HepG2 (cell line): ENCODE measurements at regions not wholly inside any gene's neighbourhood (a gene's known extent, or its start where the extent isn't known, plus 50 kb on each side); places are given as distances from the start of the nearest gene placed in this dataset.
A peak's percentile ranks its signal among the peaks of the same experiment; 100 is the strongest.

Experiments used
- ATAC-seq: fragments of 200-7000 bp; cut with Tn5 transposase; 3 replicates; pipeline ENCODE4 v1.9.1; 2020; ENCODE audit warnings: mild to moderate bottlenecking, moderate library complexity
- BruUV-seq: library from RNA; stranded (reverse); fragments of 400-500 nt; replicated peaks from 2 replicates; lab custom pipeline; 2021; lab: Mats Ljungman, UMichigan
- CTCF ChIA-PET: fragments of 300-600 bp; formaldehyde crosslinking; extraction: SDS; loops from one replicate; lab custom pipeline; 2021; ENCODE audit warnings: low total read pairs, inconsistent platforms, low intra/inter-chr PET ratio; lab: Yijun Ruan, JAX
- POLR2A ChIA-PET: fragments of 350-600 bp; sonication (Branson Sonifier 250); formaldehyde crosslinking; loops from one replicate; lab custom pipeline; 2020; ENCODE audit warnings: antibody characterized with exemption, inconsistent platforms; lab: Yijun Ruan, JAX
- DNase-seq: peaks from one replicate; pipeline ENCODE4 v3.0.0-alpha.2; 2015; ENCODE audit warnings: low spot score
- FAIRE-seq: peaks from 3 replicates; lab custom pipeline; 2011; peaks lifted over from hg19 to GRCh38; lab: Jason Lieb, UNC
- H2AFZ ChIP-seq: one replicate; pipeline ENCODE4 v1.6.1; 2011; ENCODE audit warnings: low read length, inconsistent platforms
- H3K27ac ChIP-seq: fragments of 300-600 bp; 3 replicates; pipeline ENCODE4 v1.8.0; 2011; ENCODE audit warnings: mixed run types, mild to moderate bottlenecking, mixed read lengths, low read length, inconsistent platforms; ENCODE audit not compliant: insufficient read depth; ENCODE audit errors: extremely low read length
- H3K27me3 ChIP-seq, 2 experiments: fragments of 200-600 bp in 1 of 2; 2 replicates in 1 of 2; 3 replicates in 1 of 2; pipeline versions ENCODE4 v1.6.0 to v1.8.0; 2011; ENCODE audit warnings: low read length in 2 of 2, mild to moderate bottlenecking in 2 of 2, moderate library complexity in 2 of 2, inconsistent platforms in 1 of 2; ENCODE audit not compliant: insufficient read depth in 2 of 2, control insufficient read depth in 1 of 2
- H3K36me3 ChIP-seq, 2 experiments: fragments of 200-600 bp in 1 of 2; replicated peaks in 1 of 2; 2 replicates in 1 of 2; 3 replicates in 1 of 2; pipeline versions ENCODE4 v1.5.1 to v1.8.0; 2011; ENCODE audit warnings: low read length in 2 of 2, inconsistent platforms in 1 of 2; ENCODE audit not compliant: insufficient read depth in 2 of 2, control insufficient read depth in 1 of 2
- H3K4me1 ChIP-seq: 2 replicates; pipeline ENCODE4 v1.5.1; 2012; ENCODE audit warnings: low read length, inconsistent platforms; ENCODE audit not compliant: insufficient read depth
- H3K4me2 ChIP-seq: 2 replicates; pipeline ENCODE4 v1.6.0; 2011; ENCODE audit warnings: low read depth, low read length, inconsistent platforms
- H3K4me3 ChIP-seq, 3 experiments: fragments of 200-600 bp in 1 of 3; sonication (generic), shearing (Covaris generic) in 1 of 3; replicated peaks in 1 of 3; 2 replicates each; pipeline ENCODE4 v1.5.1; 2011 to 2016; ENCODE audit warnings: low read length in 3 of 3, inconsistent platforms in 2 of 3, low read depth in 2 of 3, mild to moderate bottlenecking in 2 of 3, control low read depth in 1 of 3, mixed read lengths in 1 of 3; ENCODE audit not compliant: insufficient read depth in 1 of 3
- H3K79me2 ChIP-seq: one replicate; pipeline ENCODE4 v1.6.1; 2011; ENCODE audit warnings: low read length, inconsistent platforms; ENCODE audit not compliant: insufficient read depth
- H3K9ac ChIP-seq: 2 replicates; pipeline ENCODE4 v1.6.0; 2011; ENCODE audit warnings: mild to moderate bottlenecking, low read depth, low read length, inconsistent platforms; ENCODE audit not compliant: insufficient read depth
- H3K9me3 ChIP-seq: 2 replicates; pipeline ENCODE4 v1.5.1; 2012; ENCODE audit warnings: mild to moderate bottlenecking, low read length
- H4K20me1 ChIP-seq: 2 replicates; pipeline ENCODE4 v1.6.0; 2011; ENCODE audit warnings: inconsistent platforms, mild to moderate bottlenecking, low read length, moderate library complexity; ENCODE audit not compliant: insufficient read depth
- EP300 ChIP-seq, 3 experiments: sonication (generic) in 1 of 3; formaldehyde crosslinking in 1 of 3; IDR thresholded peaks; 2 replicates each; pipeline versions ENCODE4 v1.5.1 to v1.6.1; 2011 to 2020; ENCODE audit warnings: low read depth in 2 of 3, low read length in 2 of 3, borderline replicate concordance in 1 of 3, improper control_type of control experiment in 1 of 3, mild to moderate bottlenecking in 1 of 3, missing genetic modification reagents in 1 of 3, moderate library complexity in 1 of 3
- HNF4A ChIP-seq: sonication (generic); formaldehyde crosslinking; IDR thresholded peaks from 2 replicates; pipeline ENCODE4 v1.4.0; 2020; ENCODE audit warnings: missing genetic modification reagents
- HNRNPL ChIP-seq: fragments of 200-400 bp; formaldehyde crosslinking; IDR thresholded peaks from 2 replicates; pipeline ENCODE4 v1.6.1; 2017; ENCODE audit warnings: mild to moderate bottlenecking, low read depth, low read length
- NFYB ChIP-seq: sonication (generic); formaldehyde crosslinking; IDR thresholded peaks from 2 replicates; pipeline ENCODE4 v1.4.0; 2020; ENCODE audit warnings: missing genetic modification reagents
- SAP130 ChIP-seq: IDR thresholded peaks from 2 replicates; pipeline ENCODE4 v1.6.1; 2016; ENCODE audit warnings: low read depth
- ZNF501 ChIP-seq: sonication (generic); formaldehyde crosslinking; IDR thresholded peaks from 2 replicates; pipeline ENCODE4 v1.5.1; 2020; ENCODE audit warnings: mild to moderate bottlenecking, moderate library complexity, missing genetic modification reagents
- ZNF776 ChIP-seq: sonication (generic); formaldehyde crosslinking; IDR thresholded peaks from 2 replicates; pipeline ENCODE4 v1.4.0; 2020; ENCODE audit warnings: mild to moderate bottlenecking, missing genetic modification reagents
- WGBS: methylation state at CpG from one replicate; pipeline ENCODE4 v1.1.6; 2017; ENCODE audit warnings: low lambda C conversion rate; 5-methylcytosine and 5-hydroxymethylcytosine counted together
- in situ Hi-C: cut with HindIII; loops from 2 replicates; pipeline ENCODE4 v1.10.0; 2017; ENCODE audit warnings: low pct_unique_long_range_greater_than_20kb; ENCODE audit not compliant: extremely low pct_ligation_motif_present
- intact Hi-C: fragments of 100-400 bp; cut with micrococcal nuclease; formaldehyde crosslinking; loops from one replicate; pipeline ENCODE4 v1.10.0; 2022; ENCODE audit not compliant: unreplicated experiment
- TF ChIP-seq, protein P1 (sequence below): IDR thresholded peaks from 2 replicates; pipeline ENCODE4 v1.4.0; 2020; ENCODE audit warnings: mild to moderate bottlenecking, missing genetic modification reagents
- TF ChIP-seq, protein P2 (sequence below): sonication (generic); formaldehyde crosslinking; IDR thresholded peaks from 2 replicates; pipeline ENCODE4 v1.5.1; 2020; ENCODE audit warnings: mild to moderate bottlenecking, missing genetic modification reagents, moderate library complexity
- TF ChIP-seq, protein P3 (sequence below): sonication (generic); formaldehyde crosslinking; IDR thresholded peaks from 2 replicates; pipeline ENCODE4 v1.5.0; 2020; ENCODE audit warnings: mild to moderate bottlenecking, missing genetic modification reagents, borderline replicate concordance

DNA sequence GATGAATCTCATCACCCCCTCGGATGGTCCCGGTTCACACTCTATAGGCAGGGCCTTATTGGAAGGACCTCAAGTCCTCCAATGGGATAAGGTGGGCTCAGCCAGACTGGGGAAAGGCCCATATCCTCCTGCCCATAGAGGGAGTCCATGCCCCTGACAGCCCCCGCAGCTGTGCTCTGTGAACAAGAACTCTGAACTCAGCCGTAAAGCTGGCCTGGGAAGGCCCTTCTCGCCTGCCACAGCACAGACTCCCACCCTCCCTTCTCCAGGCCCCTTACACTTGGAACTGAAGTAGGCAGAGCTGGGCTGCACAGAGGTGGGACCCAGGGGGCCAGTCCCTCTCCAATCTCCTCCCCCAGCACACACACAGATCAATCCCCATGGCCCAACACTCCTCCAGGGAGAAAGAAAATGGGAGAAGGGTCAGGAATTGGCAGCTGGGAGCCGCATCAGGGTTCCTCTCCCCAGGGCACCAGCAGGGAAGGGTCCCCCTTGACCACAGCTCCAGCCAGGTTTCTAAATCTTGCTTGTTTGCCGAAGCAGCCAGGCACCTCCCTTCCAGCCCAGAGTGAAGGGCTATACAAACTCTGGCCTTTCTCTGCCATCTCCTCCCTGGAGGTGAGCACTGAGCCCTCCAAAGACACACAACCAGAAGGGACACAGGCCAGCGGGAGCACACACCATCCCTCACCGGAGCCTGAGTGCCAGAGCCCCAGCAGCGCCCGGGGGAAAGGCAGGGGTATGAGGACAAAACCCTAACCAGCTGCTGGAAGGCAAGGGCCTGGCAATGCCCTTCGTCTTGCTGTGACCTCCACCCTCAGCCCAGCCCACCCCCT, 454.1 kb downstream of the SOX9 start:
- BruUV-seq = no TSS peak
- intact Hi-C loops (loop anchor here (5.0 kb wide), 1 partner anchor 57 kb away; no protein-coding TSS in a partner anchor), in situ Hi-C loops (loop anchor here (10.0 to 25.0 kb wide), 2 partner anchors 362 to 620 kb away; partner anchors contain the start of gene COG1)
- Histone ChIP-seq H3K27ac (peak overlapping the region; percentile 49), H4K20me1 (no peaks in the 10 kb centered on the region; the same call in 1 of the 2 replicates), H3K27me3 (no peaks in the 10 kb centered on the region), H3K36me3 (no peaks in the 10 kb centered on the region; a peak in 1 of 5 replicates), H3K4me2 (peak overlapping the region; percentile 68), H2AFZ (no peak overlapping the region), H3K79me2 (peaks cover 96% of the 10 kb centered on the region), H3K9me3 (no peaks in the 10 kb centered on the region), H3K9ac (peak overlapping the region; percentile 62), H3K4me1 (peaks cover 100% of the 10 kb centered on the region), H3K4me3 (peak overlapping the region in 1 of 3 experiments; percentile 27; a peak in 1 of 6 replicates)
- WGBS = 65% methylated on average over 8 of the region's 12 CpGs
- FAIRE-seq = peak; percentile 39
- no peak for DNase-seq
- peak; percentile 56 for ATAC-seq
- POLR2A ChIA-PET = interaction anchor here (0.6 to 1.7 kb wide), 5 partner anchors 14 to 664 kb away, joined by 3 to 16 read pairs (median 5); no protein-coding TSS in a partner anchor
- CTCF ChIA-PET = no interaction called here
- TF ChIP-seq, protein P1, sequence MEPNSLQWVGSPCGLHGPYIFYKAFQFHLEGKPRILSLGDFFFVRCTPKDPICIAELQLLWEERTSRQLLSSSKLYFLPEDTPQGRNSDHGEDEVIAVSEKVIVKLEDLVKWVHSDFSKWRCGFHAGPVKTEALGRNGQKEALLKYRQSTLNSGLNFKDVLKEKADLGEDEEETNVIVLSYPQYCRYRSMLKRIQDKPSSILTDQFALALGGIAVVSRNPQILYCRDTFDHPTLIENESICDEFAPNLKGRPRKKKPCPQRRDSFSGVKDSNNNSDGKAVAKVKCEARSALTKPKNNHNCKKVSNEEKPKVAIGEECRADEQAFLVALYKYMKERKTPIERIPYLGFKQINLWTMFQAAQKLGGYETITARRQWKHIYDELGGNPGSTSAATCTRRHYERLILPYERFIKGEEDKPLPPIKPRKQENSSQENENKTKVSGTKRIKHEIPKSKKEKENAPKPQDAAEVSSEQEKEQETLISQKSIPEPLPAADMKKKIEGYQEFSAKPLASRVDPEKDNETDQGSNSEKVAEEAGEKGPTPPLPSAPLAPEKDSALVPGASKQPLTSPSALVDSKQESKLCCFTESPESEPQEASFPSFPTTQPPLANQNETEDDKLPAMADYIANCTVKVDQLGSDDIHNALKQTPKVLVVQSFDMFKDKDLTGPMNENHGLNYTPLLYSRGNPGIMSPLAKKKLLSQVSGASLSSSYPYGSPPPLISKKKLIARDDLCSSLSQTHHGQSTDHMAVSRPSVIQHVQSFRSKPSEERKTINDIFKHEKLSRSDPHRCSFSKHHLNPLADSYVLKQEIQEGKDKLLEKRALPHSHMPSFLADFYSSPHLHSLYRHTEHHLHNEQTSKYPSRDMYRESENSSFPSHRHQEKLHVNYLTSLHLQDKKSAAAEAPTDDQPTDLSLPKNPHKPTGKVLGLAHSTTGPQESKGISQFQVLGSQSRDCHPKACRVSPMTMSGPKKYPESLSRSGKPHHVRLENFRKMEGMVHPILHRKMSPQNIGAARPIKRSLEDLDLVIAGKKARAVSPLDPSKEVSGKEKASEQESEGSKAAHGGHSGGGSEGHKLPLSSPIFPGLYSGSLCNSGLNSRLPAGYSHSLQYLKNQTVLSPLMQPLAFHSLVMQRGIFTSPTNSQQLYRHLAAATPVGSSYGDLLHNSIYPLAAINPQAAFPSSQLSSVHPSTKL (CRISPR knock-in tag) = no peak
- TF ChIP-seq, protein P2, sequence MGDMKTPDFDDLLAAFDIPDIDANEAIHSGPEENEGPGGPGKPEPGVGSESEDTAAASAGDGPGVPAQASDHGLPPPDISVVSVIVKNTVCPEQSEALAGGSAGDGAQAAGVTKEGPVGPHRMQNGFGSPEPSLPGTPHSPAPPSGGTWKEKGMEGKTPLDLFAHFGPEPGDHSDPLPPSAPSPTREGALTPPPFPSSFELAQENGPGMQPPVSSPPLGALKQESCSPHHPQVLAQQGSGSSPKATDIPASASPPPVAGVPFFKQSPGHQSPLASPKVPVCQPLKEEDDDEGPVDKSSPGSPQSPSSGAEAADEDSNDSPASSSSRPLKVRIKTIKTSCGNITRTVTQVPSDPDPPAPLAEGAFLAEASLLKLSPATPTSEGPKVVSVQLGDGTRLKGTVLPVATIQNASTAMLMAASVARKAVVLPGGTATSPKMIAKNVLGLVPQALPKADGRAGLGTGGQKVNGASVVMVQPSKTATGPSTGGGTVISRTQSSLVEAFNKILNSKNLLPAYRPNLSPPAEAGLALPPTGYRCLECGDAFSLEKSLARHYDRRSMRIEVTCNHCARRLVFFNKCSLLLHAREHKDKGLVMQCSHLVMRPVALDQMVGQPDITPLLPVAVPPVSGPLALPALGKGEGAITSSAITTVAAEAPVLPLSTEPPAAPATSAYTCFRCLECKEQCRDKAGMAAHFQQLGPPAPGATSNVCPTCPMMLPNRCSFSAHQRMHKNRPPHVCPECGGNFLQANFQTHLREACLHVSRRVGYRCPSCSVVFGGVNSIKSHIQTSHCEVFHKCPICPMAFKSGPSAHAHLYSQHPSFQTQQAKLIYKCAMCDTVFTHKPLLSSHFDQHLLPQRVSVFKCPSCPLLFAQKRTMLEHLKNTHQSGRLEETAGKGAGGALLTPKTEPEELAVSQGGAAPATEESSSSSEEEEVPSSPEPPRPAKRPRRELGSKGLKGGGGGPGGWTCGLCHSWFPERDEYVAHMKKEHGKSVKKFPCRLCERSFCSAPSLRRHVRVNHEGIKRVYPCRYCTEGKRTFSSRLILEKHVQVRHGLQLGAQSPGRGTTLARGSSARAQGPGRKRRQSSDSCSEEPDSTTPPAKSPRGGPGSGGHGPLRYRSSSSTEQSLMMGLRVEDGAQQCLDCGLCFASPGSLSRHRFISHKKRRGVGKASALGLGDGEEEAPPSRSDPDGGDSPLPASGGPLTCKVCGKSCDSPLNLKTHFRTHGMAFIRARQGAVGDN (CRISPR knock-in tag) = peak; percentile 69
- peak; percentile 64 for TF ChIP-seq HNF4A (CRISPR knock-in tag)
- peak; percentile 12; the same call in 1 of the 2 replicates for TF ChIP-seq NFYB (CRISPR knock-in tag)
- TF ChIP-seq SAP130 (CRISPR knock-in tag) = no peak
- TF ChIP-seq ZNF776 (CRISPR knock-in tag) = 0 out of 2 replicates have a peak, but pooled peaks have one; percentile 33
- peak in 1 of 2 experiments; percentile 17; a peak in 1 of 4 replicates for TF ChIP-seq EP300 (IDR thresholded peaks at IDR 0.05; ENCODE audit: low read depth in 2 of 2, low read length in 2 of 2)
- TF ChIP-seq EP300 (CRISPR knock-in tag; IDR thresholded peaks at IDR 0.05; ENCODE audit: borderline replicate concordance) = 0 out of 2 replicates have a peak, but pooled peaks have one; percentile 19
- TF ChIP-seq ZNF501 (CRISPR knock-in tag) = peak; percentile 52; the same call in 1 of the 2 replicates
- TF ChIP-seq, protein P3, sequence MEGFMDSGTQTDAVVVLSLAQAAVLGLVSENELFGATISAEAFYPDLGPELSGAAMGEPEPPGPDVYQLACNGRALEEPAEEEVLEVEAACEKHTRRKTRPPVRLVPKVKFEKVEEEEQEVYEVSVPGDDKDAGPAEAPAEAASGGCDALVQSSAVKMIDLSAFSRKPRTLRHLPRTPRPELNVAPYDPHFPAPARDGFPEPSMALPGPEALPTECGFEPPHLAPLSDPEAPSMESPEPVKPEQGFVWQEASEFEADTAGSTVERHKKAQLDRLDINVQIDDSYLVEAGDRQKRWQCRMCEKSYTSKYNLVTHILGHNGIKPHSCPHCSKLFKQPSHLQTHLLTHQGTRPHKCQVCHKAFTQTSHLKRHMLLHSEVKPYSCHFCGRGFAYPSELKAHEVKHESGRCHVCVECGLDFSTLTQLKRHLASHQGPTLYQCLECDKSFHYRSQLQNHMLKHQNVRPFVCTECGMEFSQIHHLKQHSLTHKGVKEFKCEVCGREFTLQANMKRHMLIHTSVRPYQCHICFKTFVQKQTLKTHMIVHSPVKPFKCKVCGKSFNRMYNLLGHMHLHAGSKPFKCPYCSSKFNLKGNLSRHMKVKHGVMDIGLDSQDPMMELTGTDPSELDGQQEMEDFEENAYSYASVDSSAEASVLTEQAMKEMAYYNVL (CRISPR knock-in tag) = 0 out of 2 replicates have a peak, but pooled peaks have one; percentile 19
- TF ChIP-seq HNRNPL = 0 out of 2 replicates have a peak, but pooled peaks have one; percentile 32
